MCF 10A (cell line): ENCODE measurements at regions not wholly inside any gene's neighbourhood (a gene's known extent, or its start where the extent isn't known, plus 50 kb on each side); places are given as distances from the start of the nearest gene placed in this dataset.

ENCODE experiments used
- BruUV-seq: library from RNA; stranded (reverse); fragments of 400-500 nt; replicated peaks from 2 replicates; lab custom pipeline; 2021; lab: Mats Ljungman, UMichigan
- CTCF ChIA-PET: fragments of 300-600 bp; sonication (Branson Sonifier 250); formaldehyde crosslinking; extraction: SDS; loops from one replicate; lab custom pipeline; 2021; ENCODE audit warnings: antibody characterized with exemption, inconsistent platforms; lab: Yijun Ruan, JAX
- POLR2A ChIA-PET: fragments of 300-600, 350-650 bp; sonication (Branson Sonifier 250); formaldehyde crosslinking; extraction: SDS; loops from one replicate; lab custom pipeline; 2020; ENCODE audit warnings: antibody characterized with exemption, inconsistent platforms; lab: Yijun Ruan, JAX
- DNase-seq: peaks from one replicate; pipeline ENCODE4 v3.0.0-alpha.2; 2018; ENCODE audit not compliant: unreplicated experiment
- H3K27ac Mint-ChIP-seq: one replicate; pipeline ENCODE4 v1.8.0; 2022; ENCODE audit warnings: mild to moderate bottlenecking, low read depth, mixed read lengths; ENCODE audit not compliant: unreplicated experiment
- H3K27me3 Mint-ChIP-seq: one replicate; pipeline ENCODE4 v1.8.0; 2022; ENCODE audit warnings: mixed read lengths; ENCODE audit not compliant: insufficient read depth, unreplicated experiment
- H3K36me3 Mint-ChIP-seq: one replicate; pipeline ENCODE4 v1.8.0; 2022; ENCODE audit warnings: mild to moderate bottlenecking, moderate library complexity, mixed read lengths; ENCODE audit not compliant: insufficient read depth, unreplicated experiment
- H3K4me1 Mint-ChIP-seq: one replicate; pipeline ENCODE4 v1.8.0; 2022; ENCODE audit warnings: mixed read lengths; ENCODE audit not compliant: insufficient read depth, unreplicated experiment
- H3K4me3 Mint-ChIP-seq: one replicate; pipeline ENCODE4 v1.8.0; 2022; ENCODE audit warnings: mild to moderate bottlenecking, moderate library complexity, mixed read lengths; ENCODE audit not compliant: unreplicated experiment
- H3K9me3 Mint-ChIP-seq: one replicate; pipeline ENCODE4 v1.8.0; 2022; ENCODE audit warnings: mixed read lengths; ENCODE audit not compliant: unreplicated experiment
- intact Hi-C: fragments of 100-400 bp; cut with micrococcal nuclease; formaldehyde crosslinking; loops from 2 replicates; pipeline ENCODE4 v1.14.1; 2022
- TF ChIP-seq, protein P1 (sequence below): fragments of 200-600 bp; IDR thresholded peaks from one replicate; pipeline ENCODE4 v1.8.0; 2022; ENCODE audit warnings: antibody characterized with exemption, mild to moderate bottlenecking; ENCODE audit not compliant: unreplicated experiment

DNA sequence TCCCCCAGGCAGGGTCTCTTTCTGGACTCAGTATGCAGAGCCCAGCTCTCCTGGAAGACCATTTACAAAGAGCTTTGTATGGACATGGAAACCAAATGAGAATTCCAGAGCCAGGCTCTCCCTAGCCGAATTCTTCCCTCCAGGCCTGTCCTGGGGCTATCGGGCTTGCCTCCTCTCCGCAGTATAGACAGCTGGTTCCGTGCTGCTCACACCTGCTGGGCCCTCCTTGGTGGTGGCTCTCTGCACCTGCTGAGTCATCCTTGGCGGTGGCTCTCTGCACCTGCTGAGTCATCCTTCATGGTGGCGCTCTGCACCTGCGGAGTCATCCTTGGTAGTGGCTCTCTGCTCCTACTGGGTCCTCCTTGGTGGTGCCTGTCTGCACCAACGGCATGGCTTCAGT is 743.5 kb downstream of the BRD1 start:
- no peak overlapping the region for H3K27ac Mint-ChIP-seq
- DNase-seq, result no peak
- H3K27me3 Mint-ChIP-seq, result no peaks in the 10 kb centered on the region
- CTCF ChIA-PET, result no interaction called here
- no peaks in the 10 kb centered on the region for H3K4me1 Mint-ChIP-seq
- no peak overlapping the region for H3K4me3 Mint-ChIP-seq
- POLR2A ChIA-PET, result no interaction called here
- intact Hi-C loops, result no loop called here
- H3K9me3 Mint-ChIP-seq, result peaks cover 35% of the 10 kb centered on the region
- no TSS peak for BruUV-seq
- no peaks in the 10 kb centered on the region for H3K36me3 Mint-ChIP-seq
- TF ChIP-seq, protein P1, sequence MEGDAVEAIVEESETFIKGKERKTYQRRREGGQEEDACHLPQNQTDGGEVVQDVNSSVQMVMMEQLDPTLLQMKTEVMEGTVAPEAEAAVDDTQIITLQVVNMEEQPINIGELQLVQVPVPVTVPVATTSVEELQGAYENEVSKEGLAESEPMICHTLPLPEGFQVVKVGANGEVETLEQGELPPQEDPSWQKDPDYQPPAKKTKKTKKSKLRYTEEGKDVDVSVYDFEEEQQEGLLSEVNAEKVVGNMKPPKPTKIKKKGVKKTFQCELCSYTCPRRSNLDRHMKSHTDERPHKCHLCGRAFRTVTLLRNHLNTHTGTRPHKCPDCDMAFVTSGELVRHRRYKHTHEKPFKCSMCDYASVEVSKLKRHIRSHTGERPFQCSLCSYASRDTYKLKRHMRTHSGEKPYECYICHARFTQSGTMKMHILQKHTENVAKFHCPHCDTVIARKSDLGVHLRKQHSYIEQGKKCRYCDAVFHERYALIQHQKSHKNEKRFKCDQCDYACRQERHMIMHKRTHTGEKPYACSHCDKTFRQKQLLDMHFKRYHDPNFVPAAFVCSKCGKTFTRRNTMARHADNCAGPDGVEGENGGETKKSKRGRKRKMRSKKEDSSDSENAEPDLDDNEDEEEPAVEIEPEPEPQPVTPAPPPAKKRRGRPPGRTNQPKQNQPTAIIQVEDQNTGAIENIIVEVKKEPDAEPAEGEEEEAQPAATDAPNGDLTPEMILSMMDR, result no peak

DNA sequence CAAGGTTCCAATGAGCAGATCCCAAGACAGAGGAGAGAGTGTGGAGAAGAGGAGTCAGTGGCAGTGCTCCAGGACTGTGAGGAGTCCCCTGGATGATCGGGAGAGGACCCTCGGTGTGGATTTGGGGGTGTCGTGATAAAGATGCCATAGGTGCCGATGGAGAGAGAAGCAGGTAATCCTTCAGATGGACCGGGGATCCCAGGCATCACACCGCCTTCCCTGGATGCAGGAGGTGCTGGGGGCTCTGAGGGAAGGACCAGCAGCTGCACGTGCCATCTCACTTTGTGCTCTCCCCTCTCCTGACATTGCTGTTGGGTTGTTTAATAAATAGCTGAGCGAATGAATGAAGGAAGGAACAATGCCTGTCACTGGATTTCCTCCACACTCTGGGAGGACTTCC is 744.1 kb downstream of the BRD1 start:
- H3K27me3 Mint-ChIP-seq, result no peaks in the 10 kb centered on the region
- H3K4me1 Mint-ChIP-seq, result no peaks in the 10 kb centered on the region
- ChIA-PET POLR2A (no interaction called here), CTCF (no interaction called here)
- no peaks in the 10 kb centered on the region for H3K36me3 Mint-ChIP-seq
- no peak overlapping the region for H3K4me3 Mint-ChIP-seq
- intact Hi-C loops, result no loop called here
- no TSS peak for BruUV-seq
- DNase-seq, result no peak
- TF ChIP-seq, protein P1, result no peak
- no peak overlapping the region for H3K27ac Mint-ChIP-seq
- H3K9me3 Mint-ChIP-seq, result peaks cover 35% of the 10 kb centered on the region

DNA sequence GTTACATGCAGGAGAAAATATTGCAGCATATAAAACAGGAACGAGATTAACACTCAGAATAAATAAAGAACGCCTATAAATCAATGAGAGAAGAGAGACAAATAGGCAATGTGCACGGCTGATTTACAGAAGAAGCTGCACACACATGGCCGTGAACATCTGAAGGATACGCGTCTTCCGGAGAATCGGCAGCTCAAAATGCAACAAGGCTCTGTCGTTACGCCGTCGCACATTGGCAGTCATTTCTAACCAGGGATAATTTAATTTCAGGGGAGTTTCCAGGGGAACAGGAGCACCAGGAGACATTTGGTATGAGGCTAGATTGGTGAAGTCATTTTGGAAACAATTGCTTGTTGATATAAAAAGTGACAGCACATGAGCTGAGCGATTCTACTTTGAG is 745.2 kb downstream of the BRD1 start:
- intact Hi-C loops, result no loop called here
- Mint-ChIP-seq H3K36me3 (no peaks in the 10 kb centered on the region), H3K27ac (no peak overlapping the region), H3K9me3 (peaks cover 33% of the 10 kb centered on the region), H3K27me3 (no peaks in the 10 kb centered on the region), H3K4me3 (no peak overlapping the region), H3K4me1 (no peaks in the 10 kb centered on the region)
- TF ChIP-seq, protein P1, result no peak
- POLR2A ChIA-PET, result no interaction called here
- no peak for DNase-seq
- CTCF ChIA-PET, result no interaction called here
- no TSS peak for BruUV-seq

DNA sequence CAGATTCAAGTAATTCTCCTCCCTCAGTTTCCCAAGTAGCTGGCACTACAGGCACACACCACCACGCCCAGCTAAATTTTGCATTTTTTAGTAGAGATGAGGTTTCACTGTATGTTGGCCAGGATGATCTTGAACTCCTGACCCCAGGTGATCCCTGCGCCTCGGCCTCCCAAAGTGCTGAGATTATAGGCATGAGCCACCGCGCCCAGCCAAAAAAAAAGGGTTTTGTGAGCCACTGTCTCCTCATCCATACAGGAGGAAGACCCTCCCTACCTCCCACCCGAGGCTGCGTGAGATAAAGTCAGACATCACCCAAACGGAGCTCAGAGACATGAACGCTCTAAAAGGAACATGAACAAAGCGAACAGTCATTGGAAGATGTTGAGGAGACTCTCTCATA is 745.7 kb downstream of the BRD1 start:
- TF ChIP-seq, protein P1, result no peak
- Mint-ChIP-seq H3K36me3 (no peaks in the 10 kb centered on the region), H3K27ac (no peak overlapping the region), H3K4me1 (no peaks in the 10 kb centered on the region), H3K27me3 (no peaks in the 10 kb centered on the region), H3K4me3 (no peak overlapping the region), H3K9me3 (peaks cover 27% of the 10 kb centered on the region)
- DNase-seq, result no peak
- intact Hi-C loops, result no loop called here
- ChIA-PET CTCF (no interaction called here), POLR2A (no interaction called here)
- no TSS peak for BruUV-seq
